ENCODE measurements at regions not wholly inside any gene's neighbourhood (a gene's known extent, or its start where the extent isn't known, plus 50 kb on each side); places are given as distances from the start of the nearest gene placed in this dataset.

DNA sequence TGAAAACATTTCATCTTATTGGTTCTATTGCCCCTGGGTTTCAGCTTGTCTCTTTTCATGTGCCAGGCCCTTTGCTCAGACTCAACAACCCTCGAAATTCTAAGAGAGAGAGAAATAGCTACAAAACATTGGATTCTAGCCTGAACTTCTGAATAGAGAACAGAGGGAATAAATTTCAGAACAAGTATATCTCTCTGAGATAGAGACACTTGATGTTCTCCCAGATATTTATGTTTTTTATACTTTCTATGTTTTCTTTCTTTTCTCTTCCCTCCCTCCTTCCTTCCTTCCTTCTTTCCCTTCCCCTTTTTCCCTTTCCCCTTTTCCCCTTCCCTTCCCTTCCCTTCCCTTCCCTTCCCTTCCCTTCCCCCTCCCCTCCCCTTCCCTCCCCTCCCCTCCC lies 279.5 kb upstream of the SPRED2 start:
- Mint-ChIP-seq H3K27ac (no peak overlapping the region), H3K36me3 (no peaks in the 10 kb centered on the region), H3K27me3 (ENCODE audit: low read depth) (no peaks in the 10 kb centered on the region; the same call in 1 of the 2 replicates), H3K4me3 (no peak overlapping the region), H3K4me1 (0 out of 2 replicates have a peak, but pooled peaks cover 4% of the 10 kb centered on the region), H3K9me3 (no peaks in the 10 kb centered on the region)
- POLR2A ChIA-PET: interaction anchor here (0.5 kb wide), 1 partner anchor 533 kb away, joined by 4 read pairs; no protein-coding TSS in a partner anchor
- CTCF ChIA-PET: interaction anchor here (1.3 to 2.2 kb wide), 7 partner anchors 10 to 108 kb away, joined by 3 to 38 read pairs (median 10); no protein-coding TSS in a partner anchor
- TF ChIP-seq, protein P1, sequence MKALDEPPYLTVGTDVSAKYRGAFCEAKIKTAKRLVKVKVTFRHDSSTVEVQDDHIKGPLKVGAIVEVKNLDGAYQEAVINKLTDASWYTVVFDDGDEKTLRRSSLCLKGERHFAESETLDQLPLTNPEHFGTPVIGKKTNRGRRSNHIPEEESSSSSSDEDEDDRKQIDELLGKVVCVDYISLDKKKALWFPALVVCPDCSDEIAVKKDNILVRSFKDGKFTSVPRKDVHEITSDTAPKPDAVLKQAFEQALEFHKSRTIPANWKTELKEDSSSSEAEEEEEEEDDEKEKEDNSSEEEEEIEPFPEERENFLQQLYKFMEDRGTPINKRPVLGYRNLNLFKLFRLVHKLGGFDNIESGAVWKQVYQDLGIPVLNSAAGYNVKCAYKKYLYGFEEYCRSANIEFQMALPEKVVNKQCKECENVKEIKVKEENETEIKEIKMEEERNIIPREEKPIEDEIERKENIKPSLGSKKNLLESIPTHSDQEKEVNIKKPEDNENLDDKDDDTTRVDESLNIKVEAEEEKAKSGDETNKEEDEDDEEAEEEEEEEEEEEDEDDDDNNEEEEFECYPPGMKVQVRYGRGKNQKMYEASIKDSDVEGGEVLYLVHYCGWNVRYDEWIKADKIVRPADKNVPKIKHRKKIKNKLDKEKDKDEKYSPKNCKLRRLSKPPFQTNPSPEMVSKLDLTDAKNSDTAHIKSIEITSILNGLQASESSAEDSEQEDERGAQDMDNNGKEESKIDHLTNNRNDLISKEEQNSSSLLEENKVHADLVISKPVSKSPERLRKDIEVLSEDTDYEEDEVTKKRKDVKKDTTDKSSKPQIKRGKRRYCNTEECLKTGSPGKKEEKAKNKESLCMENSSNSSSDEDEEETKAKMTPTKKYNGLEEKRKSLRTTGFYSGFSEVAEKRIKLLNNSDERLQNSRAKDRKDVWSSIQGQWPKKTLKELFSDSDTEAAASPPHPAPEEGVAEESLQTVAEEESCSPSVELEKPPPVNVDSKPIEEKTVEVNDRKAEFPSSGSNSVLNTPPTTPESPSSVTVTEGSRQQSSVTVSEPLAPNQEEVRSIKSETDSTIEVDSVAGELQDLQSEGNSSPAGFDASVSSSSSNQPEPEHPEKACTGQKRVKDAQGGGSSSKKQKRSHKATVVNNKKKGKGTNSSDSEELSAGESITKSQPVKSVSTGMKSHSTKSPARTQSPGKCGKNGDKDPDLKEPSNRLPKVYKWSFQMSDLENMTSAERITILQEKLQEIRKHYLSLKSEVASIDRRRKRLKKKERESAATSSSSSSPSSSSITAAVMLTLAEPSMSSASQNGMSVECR (CRISPR knock-in tag; IDR thresholded peaks at IDR 0.05; ENCODE audit: borderline replicate concordance): no peak
- TF ChIP-seq, protein P2, sequence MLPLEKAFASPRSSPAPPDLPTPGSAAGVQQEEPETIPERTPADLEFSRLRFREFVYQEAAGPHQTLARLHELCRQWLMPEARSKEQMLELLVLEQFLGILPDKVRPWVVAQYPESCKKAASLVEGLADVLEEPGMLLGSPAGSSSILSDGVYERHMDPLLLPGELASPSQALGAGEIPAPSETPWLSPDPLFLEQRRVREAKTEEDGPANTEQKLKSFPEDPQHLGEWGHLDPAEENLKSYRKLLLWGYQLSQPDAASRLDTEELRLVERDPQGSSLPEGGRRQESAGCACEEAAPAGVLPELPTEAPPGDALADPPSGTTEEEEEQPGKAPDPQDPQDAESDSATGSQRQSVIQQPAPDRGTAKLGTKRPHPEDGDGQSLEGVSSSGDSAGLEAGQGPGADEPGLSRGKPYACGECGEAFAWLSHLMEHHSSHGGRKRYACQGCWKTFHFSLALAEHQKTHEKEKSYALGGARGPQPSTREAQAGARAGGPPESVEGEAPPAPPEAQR (CRISPR knock-in tag; IDR thresholded peaks at IDR 0.05): no peak
- TF ChIP-seq SOX15 (CRISPR knock-in tag; IDR thresholded peaks at IDR 0.05) (no peak), ESRRA (CRISPR knock-in tag; IDR thresholded peaks at IDR 0.05; ENCODE audit: borderline replicate concordance) (no peak), KAT7 (CRISPR knock-in tag; IDR thresholded peaks at IDR 0.05; ENCODE audit: borderline replicate concordance) (no peak), NR3C1 (CRISPR knock-in tag; conservative IDR thresholded peaks at IDR 0.05; ENCODE audit: low read depth) (no peak), ELF4 (CRISPR knock-in tag; IDR thresholded peaks at IDR 0.05; ENCODE audit: low read depth) (no peak), ATF1 (CRISPR knock-in tag; IDR thresholded peaks at IDR 0.05) (no peak), MYBL2 (CRISPR knock-in tag; IDR thresholded peaks at IDR 0.05) (no peak), HMGA2 (CRISPR knock-in tag; IDR thresholded peaks at IDR 0.05) (no peak), FOXP1 (CRISPR knock-in tag; IDR thresholded peaks at IDR 0.05; ENCODE audit: borderline replicate concordance) (no peak)
- TF ChIP-seq, protein P3, sequence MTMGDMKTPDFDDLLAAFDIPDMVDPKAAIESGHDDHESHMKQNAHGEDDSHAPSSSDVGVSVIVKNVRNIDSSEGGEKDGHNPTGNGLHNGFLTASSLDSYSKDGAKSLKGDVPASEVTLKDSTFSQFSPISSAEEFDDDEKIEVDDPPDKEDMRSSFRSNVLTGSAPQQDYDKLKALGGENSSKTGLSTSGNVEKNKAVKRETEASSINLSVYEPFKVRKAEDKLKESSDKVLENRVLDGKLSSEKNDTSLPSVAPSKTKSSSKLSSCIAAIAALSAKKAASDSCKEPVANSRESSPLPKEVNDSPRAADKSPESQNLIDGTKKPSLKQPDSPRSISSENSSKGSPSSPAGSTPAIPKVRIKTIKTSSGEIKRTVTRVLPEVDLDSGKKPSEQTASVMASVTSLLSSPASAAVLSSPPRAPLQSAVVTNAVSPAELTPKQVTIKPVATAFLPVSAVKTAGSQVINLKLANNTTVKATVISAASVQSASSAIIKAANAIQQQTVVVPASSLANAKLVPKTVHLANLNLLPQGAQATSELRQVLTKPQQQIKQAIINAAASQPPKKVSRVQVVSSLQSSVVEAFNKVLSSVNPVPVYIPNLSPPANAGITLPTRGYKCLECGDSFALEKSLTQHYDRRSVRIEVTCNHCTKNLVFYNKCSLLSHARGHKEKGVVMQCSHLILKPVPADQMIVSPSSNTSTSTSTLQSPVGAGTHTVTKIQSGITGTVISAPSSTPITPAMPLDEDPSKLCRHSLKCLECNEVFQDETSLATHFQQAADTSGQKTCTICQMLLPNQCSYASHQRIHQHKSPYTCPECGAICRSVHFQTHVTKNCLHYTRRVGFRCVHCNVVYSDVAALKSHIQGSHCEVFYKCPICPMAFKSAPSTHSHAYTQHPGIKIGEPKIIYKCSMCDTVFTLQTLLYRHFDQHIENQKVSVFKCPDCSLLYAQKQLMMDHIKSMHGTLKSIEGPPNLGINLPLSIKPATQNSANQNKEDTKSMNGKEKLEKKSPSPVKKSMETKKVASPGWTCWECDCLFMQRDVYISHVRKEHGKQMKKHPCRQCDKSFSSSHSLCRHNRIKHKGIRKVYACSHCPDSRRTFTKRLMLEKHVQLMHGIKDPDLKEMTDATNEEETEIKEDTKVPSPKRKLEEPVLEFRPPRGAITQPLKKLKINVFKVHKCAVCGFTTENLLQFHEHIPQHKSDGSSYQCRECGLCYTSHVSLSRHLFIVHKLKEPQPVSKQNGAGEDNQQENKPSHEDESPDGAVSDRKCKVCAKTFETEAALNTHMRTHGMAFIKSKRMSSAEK (CRISPR knock-in tag; IDR thresholded peaks at IDR 0.05; ENCODE audit: borderline replicate concordance): no peak
- ATAC-seq (no peak), DNase-seq (ENCODE audit: low spot score) (no peak)

DNA sequence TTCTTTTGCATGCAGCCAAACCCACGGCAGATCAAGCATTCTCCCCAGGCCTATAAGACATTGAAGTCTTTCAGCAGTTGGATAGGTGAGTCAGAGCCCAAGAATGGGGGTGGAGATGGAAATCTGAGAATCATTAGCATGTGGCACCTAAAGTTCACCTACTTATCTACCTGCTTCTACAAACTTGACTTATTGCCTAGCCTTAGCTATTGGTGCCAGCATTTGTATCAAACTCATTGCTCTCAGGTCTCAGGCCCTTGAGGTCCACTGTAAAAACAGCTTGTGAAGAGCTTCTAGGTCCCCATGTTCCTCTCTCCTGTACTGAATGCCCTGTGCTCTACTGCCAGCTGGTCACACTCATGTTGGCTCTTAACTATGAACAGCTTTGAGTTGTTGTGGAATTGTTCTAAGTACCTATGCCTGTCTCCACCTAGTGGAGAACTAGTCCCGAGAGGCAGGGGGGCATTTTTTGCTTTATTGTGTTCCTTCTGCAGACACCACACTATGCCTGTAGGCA lies 278.4 kb upstream of the SPRED2 start:
- H3K36me3 Mint-ChIP-seq: no peaks in the 10 kb centered on the region
- H3K27ac Mint-ChIP-seq: no peak overlapping the region
- no peak for TF ChIP-seq ZNF416 (CRISPR knock-in tag; IDR thresholded peaks at IDR 0.05)
- TF ChIP-seq, protein P4, sequence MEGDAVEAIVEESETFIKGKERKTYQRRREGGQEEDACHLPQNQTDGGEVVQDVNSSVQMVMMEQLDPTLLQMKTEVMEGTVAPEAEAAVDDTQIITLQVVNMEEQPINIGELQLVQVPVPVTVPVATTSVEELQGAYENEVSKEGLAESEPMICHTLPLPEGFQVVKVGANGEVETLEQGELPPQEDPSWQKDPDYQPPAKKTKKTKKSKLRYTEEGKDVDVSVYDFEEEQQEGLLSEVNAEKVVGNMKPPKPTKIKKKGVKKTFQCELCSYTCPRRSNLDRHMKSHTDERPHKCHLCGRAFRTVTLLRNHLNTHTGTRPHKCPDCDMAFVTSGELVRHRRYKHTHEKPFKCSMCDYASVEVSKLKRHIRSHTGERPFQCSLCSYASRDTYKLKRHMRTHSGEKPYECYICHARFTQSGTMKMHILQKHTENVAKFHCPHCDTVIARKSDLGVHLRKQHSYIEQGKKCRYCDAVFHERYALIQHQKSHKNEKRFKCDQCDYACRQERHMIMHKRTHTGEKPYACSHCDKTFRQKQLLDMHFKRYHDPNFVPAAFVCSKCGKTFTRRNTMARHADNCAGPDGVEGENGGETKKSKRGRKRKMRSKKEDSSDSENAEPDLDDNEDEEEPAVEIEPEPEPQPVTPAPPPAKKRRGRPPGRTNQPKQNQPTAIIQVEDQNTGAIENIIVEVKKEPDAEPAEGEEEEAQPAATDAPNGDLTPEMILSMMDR (IDR thresholded peaks at IDR 0.05): peak; percentile 15; the same call in 1 of the 2 replicates
- CTCF ChIA-PET: interaction anchor here (0.5 to 2.2 kb wide), 35 partner anchors 9 to 836 kb away, joined by 3 to 38 read pairs (median 4); no protein-coding TSS in a partner anchor
- POLR2A ChIA-PET: interaction anchor here (0.6 kb wide), 1 partner anchor 1984 kb away, joined by 3 read pairs; no protein-coding TSS in a partner anchor
- 0 out of 2 replicates have a peak, but pooled peaks cover 4% of the 10 kb centered on the region for H3K4me1 Mint-ChIP-seq
- no peaks in the 10 kb centered on the region; the same call in 1 of the 2 replicates for H3K27me3 Mint-ChIP-seq (ENCODE audit: low read depth)
- H3K9me3 Mint-ChIP-seq: no peaks in the 10 kb centered on the region
- no peak overlapping the region for H3K4me3 Mint-ChIP-seq
- peak; percentile 87 for ATAC-seq
- DNase-seq (ENCODE audit: low spot score): no peak

All from WTC11 (cell line).